OCI-LY1 (cell line): ENCODE measurements at regions not wholly inside any gene's neighbourhood (a gene's known extent, or its start where the extent isn't known, plus 50 kb on each side); places are given as distances from the start of the nearest gene placed in this dataset.
"Not testable (repeated sequence)": the region's sequence is repeated elsewhere in the genome, so short reads cannot be mapped to it uniquely, and the experiment has no call there.

Source experiments
- H2AFZ ChIP-seq: fragments of 200-600 bp; sonication (generic), shearing (Covaris generic); 2 replicates; pipeline ENCODE4 v1.6.0; 2014; ENCODE audit warnings: antibody characterized with exemption, mild to moderate bottlenecking, low read length
- H3F3A ChIP-seq: fragments of 200-600 bp; sonication (generic), shearing (Covaris generic); 2 replicates; pipeline ENCODE4 v1.6.0; 2014; ENCODE audit warnings: mild to moderate bottlenecking, antibody characterized with exemption, low read length, moderate library complexity; ENCODE audit not compliant: insufficient read depth
- H3K27ac ChIP-seq: fragments of 200-600 bp; sonication (generic); 2 replicates; pipeline ENCODE4 v1.5.1; 2014; ENCODE audit warnings: low read length, mixed run types, mild to moderate bottlenecking, low read depth; ENCODE audit not compliant: poor library complexity, severe bottlenecking
- H3K27me3 ChIP-seq: fragments of 200-600 bp; sonication (generic); 2 replicates; pipeline ENCODE4 v1.6.0; 2014; ENCODE audit warnings: antibody characterized with exemption, mild to moderate bottlenecking, low read length, moderate library complexity; ENCODE audit not compliant: insufficient read depth
- H3K36me3 ChIP-seq: fragments of 200-600 bp; sonication (generic); 2 replicates; pipeline ENCODE4 v1.6.1; 2014; ENCODE audit warnings: mild to moderate bottlenecking, antibody characterized with exemption, low read length, moderate library complexity, mixed read lengths; ENCODE audit not compliant: insufficient read depth
- H3K4me1 ChIP-seq: fragments of 200-600 bp; sonication (generic); 2 replicates; pipeline ENCODE4 v1.5.1; 2014; ENCODE audit warnings: mild to moderate bottlenecking, low read length, moderate library complexity; ENCODE audit not compliant: insufficient read depth, severe bottlenecking
- H3K4me2 ChIP-seq: fragments of 200-600 bp; sonication (generic), shearing (Covaris generic); 2 replicates; pipeline ENCODE4 v1.6.1; 2014; ENCODE audit warnings: low read length
- H3K4me3 ChIP-seq: fragments of 200-600 bp; sonication (generic); 2 replicates; pipeline ENCODE4 v1.5.1; 2014; ENCODE audit warnings: low read length, low read depth, mild to moderate bottlenecking, mixed read lengths; ENCODE audit not compliant: poor library complexity, severe bottlenecking
- H3K79me2 ChIP-seq: fragments of 200-600 bp; shearing (Covaris generic); 2 replicates; pipeline ENCODE4 v1.6.1; 2016; ENCODE audit warnings: mixed run types, low read length, mixed read lengths; ENCODE audit not compliant: insufficient read depth
- H3K9ac ChIP-seq: fragments of 200-600 bp; sonication (generic), shearing (Covaris generic); 2 replicates; pipeline ENCODE4 v1.6.1; 2014; ENCODE audit warnings: mild to moderate bottlenecking, low read length, mixed read lengths
- H3K9me2 ChIP-seq: fragments of 200-600 bp; sonication (generic), shearing (Covaris generic); 2 replicates; pipeline ENCODE4 v1.6.1; 2014; ENCODE audit warnings: low read depth, mild to moderate bottlenecking, low read length, mixed read lengths
- H3K9me3 ChIP-seq: fragments of 200-600 bp; shearing (Covaris generic); 2 replicates; pipeline ENCODE4 v1.6.1; 2014; ENCODE audit warnings: low read length, mixed read lengths
- H4K20me1 ChIP-seq: fragments of 200-600 bp; sonication (generic), shearing (Covaris generic); 2 replicates; pipeline ENCODE4 v1.6.0; 2016; ENCODE audit warnings: mild to moderate bottlenecking, low read length; ENCODE audit not compliant: insufficient read depth
- EZH2 ChIP-seq: fragments of 200-600 bp; sonication (generic), shearing (Covaris generic); IDR thresholded peaks from 2 replicates; pipeline ENCODE4 v1.8.0; 2017; ENCODE audit warnings: borderline replicate concordance, mixed run types, mild to moderate bottlenecking, antibody characterized with exemption, low read length, moderate library complexity, mixed read lengths
- TF ChIP-seq, protein P1 (sequence below): fragments of 200-600 bp; sonication (generic), shearing (Covaris generic); IDR thresholded peaks from 2 replicates; pipeline ENCODE4 v1.5.1; 2017; ENCODE audit warnings: mild to moderate bottlenecking, antibody characterized with exemption, low read length, moderate library complexity, mixed read lengths

DNA sequence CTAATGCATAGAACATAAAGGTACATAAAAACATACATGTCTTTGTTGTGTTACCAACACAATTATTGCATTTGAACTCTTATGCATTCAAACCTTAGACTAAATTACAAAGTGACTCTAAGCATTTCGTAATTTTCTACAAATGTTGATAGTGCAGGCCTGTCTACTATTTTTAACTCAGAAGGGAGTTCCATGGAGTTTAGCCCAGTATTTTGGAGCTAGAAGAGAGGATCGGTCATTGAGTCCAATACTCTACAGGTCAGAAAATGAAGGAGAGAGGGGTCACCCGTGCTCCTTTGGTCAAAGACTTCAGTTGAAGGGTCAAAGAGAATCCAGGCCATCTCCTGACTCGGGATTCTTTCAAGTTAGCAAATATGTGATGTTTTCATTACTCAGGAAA, 55.3 kb upstream of the SRRM3 start:
- no peak overlapping the region for H2AFZ ChIP-seq
- TF ChIP-seq EZH2: no peak
- TF ChIP-seq, protein P1, sequence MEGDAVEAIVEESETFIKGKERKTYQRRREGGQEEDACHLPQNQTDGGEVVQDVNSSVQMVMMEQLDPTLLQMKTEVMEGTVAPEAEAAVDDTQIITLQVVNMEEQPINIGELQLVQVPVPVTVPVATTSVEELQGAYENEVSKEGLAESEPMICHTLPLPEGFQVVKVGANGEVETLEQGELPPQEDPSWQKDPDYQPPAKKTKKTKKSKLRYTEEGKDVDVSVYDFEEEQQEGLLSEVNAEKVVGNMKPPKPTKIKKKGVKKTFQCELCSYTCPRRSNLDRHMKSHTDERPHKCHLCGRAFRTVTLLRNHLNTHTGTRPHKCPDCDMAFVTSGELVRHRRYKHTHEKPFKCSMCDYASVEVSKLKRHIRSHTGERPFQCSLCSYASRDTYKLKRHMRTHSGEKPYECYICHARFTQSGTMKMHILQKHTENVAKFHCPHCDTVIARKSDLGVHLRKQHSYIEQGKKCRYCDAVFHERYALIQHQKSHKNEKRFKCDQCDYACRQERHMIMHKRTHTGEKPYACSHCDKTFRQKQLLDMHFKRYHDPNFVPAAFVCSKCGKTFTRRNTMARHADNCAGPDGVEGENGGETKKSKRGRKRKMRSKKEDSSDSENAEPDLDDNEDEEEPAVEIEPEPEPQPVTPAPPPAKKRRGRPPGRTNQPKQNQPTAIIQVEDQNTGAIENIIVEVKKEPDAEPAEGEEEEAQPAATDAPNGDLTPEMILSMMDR: no peak

GRCh38 chr7:76148947-76149346, 52.7 kb upstream of the SRRM3 start:
- peaks cover 10% of the 10 kb centered on the region; the same call in 1 of the 2 replicates for H3K27me3 ChIP-seq
- H3K4me3 ChIP-seq, H3K9me2 ChIP-seq, H3K9ac ChIP-seq, H3K79me2 ChIP-seq, H4K20me1 ChIP-seq, H2AFZ ChIP-seq, H3K4me2 ChIP-seq, H3K27ac ChIP-seq, H3K4me1 ChIP-seq, H3K9me3 ChIP-seq, H3F3A ChIP-seq, H3K36me3 ChIP-seq: not testable (repeated sequence)

More for the DNA sequence above, 55.3 kb upstream of the SRRM3 start:
- Histone ChIP-seq H3K79me2 (no peaks in the 10 kb centered on the region), H4K20me1 (no peaks in the 10 kb centered on the region), H3K27ac (no peak overlapping the region), H3K4me1 (no peaks in the 10 kb centered on the region), H3K36me3 (no peaks in the 10 kb centered on the region), H3F3A (no peaks in the 10 kb centered on the region), H3K9ac (no peak overlapping the region), H3K4me3 (no peak overlapping the region), H3K9me2 (no peaks in the 10 kb centered on the region), H3K9me3 (no peaks in the 10 kb centered on the region), H3K27me3 (peaks cover 13% of the 10 kb centered on the region), H3K4me2 (no peak overlapping the region)

GRCh38 chr7:76149847-76150691, 51.6 kb upstream of the SRRM3 start:
- Histone ChIP-seq H3K27me3 (peaks cover 10% of the 10 kb centered on the region; the same call in 1 of the 2 replicates), H3K4me2 (no peak overlapping the region), H3K79me2 (no peaks in the 10 kb centered on the region), H3K36me3 (no peaks in the 10 kb centered on the region), H3F3A (no peaks in the 10 kb centered on the region), H3K4me3 (no peak overlapping the region), H3K4me1 (no peaks in the 10 kb centered on the region), H3K9me3 (no peaks in the 10 kb centered on the region), H4K20me1 (no peaks in the 10 kb centered on the region), H3K9me2 (no peaks in the 10 kb centered on the region), H3K27ac (no peak overlapping the region), H3K9ac (no peak overlapping the region), H2AFZ (no peak overlapping the region)
- TF ChIP-seq, protein P1: no peak
- TF ChIP-seq EZH2: no peak
